Progenitor cell of endocrine pancreas (in vitro differentiated cells): ENCODE measurements at regions not wholly inside any gene's neighbourhood (a gene's known extent, or its start where the extent isn't known, plus 50 kb on each side); places are given as distances from the start of the nearest gene placed in this dataset.

ENCODE experiments used
- DNase-seq: peaks from one replicate; pipeline ENCODE4 v3.0.0; 2021; ENCODE audit warnings: low spot score; ENCODE audit not compliant: unreplicated experiment
- H3K27ac Mint-ChIP-seq: 2 replicates; pipeline ENCODE4 v1.8.0; 2021; ENCODE audit warnings: mild to moderate bottlenecking, moderate library complexity, mixed read lengths
- H3K27me3 Mint-ChIP-seq: 2 replicates; pipeline ENCODE4 v1.8.0; 2021; ENCODE audit warnings: mixed read lengths
- H3K36me3 Mint-ChIP-seq: 2 replicates; pipeline ENCODE4 v1.8.0; 2022; ENCODE audit warnings: mixed read lengths; ENCODE audit not compliant: insufficient read depth
- H3K4me1 Mint-ChIP-seq: 2 replicates; pipeline ENCODE4 v1.8.0; 2021; ENCODE audit warnings: low read depth, mixed read lengths
- H3K4me3 Mint-ChIP-seq: 2 replicates; pipeline ENCODE4 v1.8.0; 2021; ENCODE audit warnings: low read depth, mild to moderate bottlenecking, moderate library complexity, mixed read lengths
- H3K9me3 Mint-ChIP-seq: 2 replicates; pipeline ENCODE4 v1.8.0; 2021; ENCODE audit warnings: low read depth, mixed read lengths
- CTCF ChIP-seq: fragments of 200-600 bp; sonication (generic); IDR thresholded peaks from one replicate; pipeline ENCODE4 v1.5.0; 2021; ENCODE audit warnings: antibody characterized with exemption, mild to moderate bottlenecking; ENCODE audit not compliant: unreplicated experiment

GRCh38 chr21:27820342-27820741 is 853.5 kb upstream of the ADAMTS5 start:
- no peak for TF ChIP-seq CTCF
- H3K27me3 Mint-ChIP-seq: no peaks in the 10 kb centered on the region
- no peaks in the 10 kb centered on the region for H3K9me3 Mint-ChIP-seq
- DNase-seq: no peak
- no peak overlapping the region for H3K4me3 Mint-ChIP-seq
- H3K27ac Mint-ChIP-seq: no peak overlapping the region
- H3K4me1 Mint-ChIP-seq: no peaks in the 10 kb centered on the region
- no peaks in the 10 kb centered on the region for H3K36me3 Mint-ChIP-seq

GRCh38 chr21:27819299-27819698 is 852.4 kb upstream of the ADAMTS5 start:
- Mint-ChIP-seq H3K4me1 (no peaks in the 10 kb centered on the region), H3K36me3 (no peaks in the 10 kb centered on the region), H3K27me3 (no peaks in the 10 kb centered on the region), H3K27ac (no peak overlapping the region), H3K4me3 (no peak overlapping the region), H3K9me3 (no peaks in the 10 kb centered on the region)
- no peak for TF ChIP-seq CTCF
- DNase-seq: no peak

GRCh38 chr21:27818847-27819246 is 852.0 kb upstream of the ADAMTS5 start:
- Mint-ChIP-seq H3K9me3 (no peaks in the 10 kb centered on the region), H3K4me3 (no peak overlapping the region), H3K27ac (no peak overlapping the region), H3K36me3 (no peaks in the 10 kb centered on the region), H3K4me1 (no peaks in the 10 kb centered on the region), H3K27me3 (no peaks in the 10 kb centered on the region)
- no peak for TF ChIP-seq CTCF
- no peak for DNase-seq

GRCh38 chr21:27817902-27818623 is 851.2 kb upstream of the ADAMTS5 start:
- Mint-ChIP-seq H3K4me1 (no peaks in the 10 kb centered on the region), H3K9me3 (no peaks in the 10 kb centered on the region), H3K27me3 (no peaks in the 10 kb centered on the region), H3K4me3 (no peak overlapping the region), H3K36me3 (no peaks in the 10 kb centered on the region), H3K27ac (no peak overlapping the region)
- DNase-seq: no peak
- TF ChIP-seq CTCF: no peak

- Mint-ChIP-seq H3K27me3 (no peaks in the 10 kb centered on the region), H3K4me3 (no peak overlapping the region), H3K36me3 (no peaks in the 10 kb centered on the region), H3K9me3 (no peaks in the 10 kb centered on the region), H3K4me1 (no peaks in the 10 kb centered on the region), H3K27ac (no peak overlapping the region)
- no peak for TF ChIP-seq CTCF
- DNase-seq: no peak
Measured at GRCh38 chr21:27817074-27817473, 850.2 kb upstream of the ADAMTS5 start.
